ENCODE measurements at regions not wholly inside any gene's neighbourhood (a gene's known extent, or its start where the extent isn't known, plus 50 kb on each side); places are given as distances from the start of the nearest gene placed in this dataset.
A peak's percentile ranks its signal among the peaks of the same experiment; 100 is the strongest.

GRCh38 chr2:16412321-16413030 lies 253.2 kb downstream of the CYRIA start:
- peak overlapping the region; percentile 3 for H3K27ac Mint-ChIP-seq (ENCODE audit: unreplicated experiment)
- no peak for DNase-seq (ENCODE audit: low spot score)
- no peaks in the 10 kb centered on the region for H3K36me3 Mint-ChIP-seq (ENCODE audit: low read depth, unreplicated experiment)
- H3K4me3 Mint-ChIP-seq (ENCODE audit: unreplicated experiment), result no peak overlapping the region
- peaks cover 5% of the 10 kb centered on the region for H3K27me3 Mint-ChIP-seq (ENCODE audit: unreplicated experiment)
- TF ChIP-seq CTCF (IDR thresholded peaks at IDR 0.05; ENCODE audit: unreplicated experiment), result no peak
- no peaks in the 10 kb centered on the region for H3K9me3 Mint-ChIP-seq (ENCODE audit: unreplicated experiment)
- H3K4me1 Mint-ChIP-seq (ENCODE audit: unreplicated experiment), result peaks cover 15% of the 10 kb centered on the region

GRCh38 chr2:16411788-16412187 lies 253.8 kb downstream of the CYRIA start:
- no peak overlapping the region for H3K27ac Mint-ChIP-seq (ENCODE audit: unreplicated experiment)
- no peak for DNase-seq (ENCODE audit: low spot score)
- H3K36me3 Mint-ChIP-seq (ENCODE audit: low read depth, unreplicated experiment), result no peaks in the 10 kb centered on the region
- peaks cover 15% of the 10 kb centered on the region for H3K4me1 Mint-ChIP-seq (ENCODE audit: unreplicated experiment)
- H3K9me3 Mint-ChIP-seq (ENCODE audit: unreplicated experiment), result no peaks in the 10 kb centered on the region
- no peak overlapping the region for H3K4me3 Mint-ChIP-seq (ENCODE audit: unreplicated experiment)
- H3K27me3 Mint-ChIP-seq (ENCODE audit: unreplicated experiment), result peaks cover 5% of the 10 kb centered on the region
- no peak for TF ChIP-seq CTCF (IDR thresholded peaks at IDR 0.05; ENCODE audit: unreplicated experiment)

GRCh38 chr2:16409849-16410248 lies 255.8 kb downstream of the CYRIA start:
- Mint-ChIP-seq H3K27me3 (ENCODE audit: unreplicated experiment) (peaks cover 5% of the 10 kb centered on the region), H3K4me3 (ENCODE audit: unreplicated experiment) (no peak overlapping the region), H3K36me3 (ENCODE audit: low read depth, unreplicated experiment) (no peaks in the 10 kb centered on the region), H3K27ac (ENCODE audit: unreplicated experiment) (no peak overlapping the region), H3K4me1 (ENCODE audit: unreplicated experiment) (peaks cover 15% of the 10 kb centered on the region), H3K9me3 (ENCODE audit: unreplicated experiment) (no peaks in the 10 kb centered on the region)
- DNase-seq (ENCODE audit: low spot score), result no peak
- TF ChIP-seq CTCF (IDR thresholded peaks at IDR 0.05; ENCODE audit: unreplicated experiment), result no peak

DNA sequence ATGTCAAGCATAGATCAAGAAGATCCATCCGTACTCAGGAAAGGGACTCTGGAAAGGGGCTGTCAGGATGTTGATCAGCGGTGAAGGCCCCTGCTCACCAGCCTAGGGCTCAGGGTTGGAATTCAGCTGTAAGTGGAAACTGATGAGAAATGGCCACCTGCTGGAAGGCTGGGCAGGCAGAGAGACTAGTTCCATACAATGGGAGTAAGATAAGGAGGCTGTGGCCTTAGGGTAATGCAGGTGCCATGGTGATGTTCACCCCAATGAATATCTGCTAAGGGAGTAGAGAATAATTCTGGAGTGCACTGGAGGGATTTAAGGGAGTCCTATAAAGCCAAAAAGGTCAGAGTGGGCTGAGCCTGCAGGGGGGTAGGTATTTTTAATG lies 256.6 kb downstream of the CYRIA start:
- DNase-seq (ENCODE audit: low spot score), result no peak
- no peak for TF ChIP-seq CTCF (IDR thresholded peaks at IDR 0.05; ENCODE audit: unreplicated experiment)
- no peak overlapping the region for H3K27ac Mint-ChIP-seq (ENCODE audit: unreplicated experiment)
- H3K36me3 Mint-ChIP-seq (ENCODE audit: low read depth, unreplicated experiment), result no peaks in the 10 kb centered on the region
- H3K4me3 Mint-ChIP-seq (ENCODE audit: unreplicated experiment), result no peak overlapping the region
- peaks cover 5% of the 10 kb centered on the region for H3K27me3 Mint-ChIP-seq (ENCODE audit: unreplicated experiment)
- peaks cover 15% of the 10 kb centered on the region for H3K4me1 Mint-ChIP-seq (ENCODE audit: unreplicated experiment)
- no peaks in the 10 kb centered on the region for H3K9me3 Mint-ChIP-seq (ENCODE audit: unreplicated experiment)

DNA sequence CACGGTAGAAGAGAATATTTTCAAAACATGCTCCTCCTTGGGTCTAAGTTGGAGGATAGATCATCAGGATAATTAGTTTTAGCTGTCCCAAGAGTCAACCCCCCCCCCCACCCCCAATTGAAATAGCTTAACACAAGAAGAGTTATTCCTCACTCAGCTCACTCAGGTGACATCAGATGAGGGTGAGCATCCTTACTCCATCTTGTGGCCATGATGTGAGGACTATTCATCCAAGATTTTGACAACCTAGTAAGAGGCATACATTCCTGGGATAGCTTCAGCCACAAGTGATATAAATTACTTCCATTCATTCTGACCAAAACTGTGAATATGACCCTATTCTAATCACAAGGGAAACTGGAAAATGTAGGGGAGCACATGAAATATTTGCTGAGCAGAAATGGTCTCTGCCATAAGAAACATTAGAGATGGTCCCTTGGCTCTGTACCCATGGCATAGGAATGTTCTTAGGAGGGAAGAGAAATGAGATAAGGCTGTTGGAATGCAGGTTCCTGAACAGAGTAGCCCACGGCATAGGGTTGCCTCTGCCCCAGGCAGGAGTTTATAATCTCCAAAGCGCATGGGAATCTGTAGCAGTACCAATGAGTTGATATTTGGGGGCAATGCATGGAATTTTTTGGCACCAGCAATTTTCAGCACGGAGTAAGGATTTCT lies 257.2 kb downstream of the CYRIA start:
- TF ChIP-seq CTCF (IDR thresholded peaks at IDR 0.05; ENCODE audit: unreplicated experiment), result no peak
- Mint-ChIP-seq H3K36me3 (ENCODE audit: low read depth, unreplicated experiment) (no peaks in the 10 kb centered on the region), H3K27me3 (ENCODE audit: unreplicated experiment) (peaks cover 4% of the 10 kb centered on the region), H3K27ac (ENCODE audit: unreplicated experiment) (no peak overlapping the region), H3K4me1 (ENCODE audit: unreplicated experiment) (peaks cover 12% of the 10 kb centered on the region), H3K9me3 (ENCODE audit: unreplicated experiment) (no peaks in the 10 kb centered on the region), H3K4me3 (ENCODE audit: unreplicated experiment) (no peak overlapping the region)
- no peak for DNase-seq (ENCODE audit: low spot score)

Measured in endothelial cell (in vitro differentiated cells).